Stimulated activated CD4-positive, alpha-beta T cell treated with anti-CD3 and anti-CD28 coated beads, TNF-alpha, amount 100 ng/mL, for 48 hours (primary cell): ENCODE measurements at regions not wholly inside any gene's neighbourhood (a gene's known extent, or its start where the extent isn't known, plus 50 kb on each side); places are given as distances from the start of the nearest gene placed in this dataset.
"Not testable (repeated sequence)": the region's sequence is repeated elsewhere in the genome, so short reads cannot be mapped to it uniquely, and the experiment has no call there.

ENCODE experiments used
- DNase-seq, 3 donors: peaks; one replicate each; pipeline ENCODE4 v3.0.0-alpha.2; 2020; ENCODE audit warnings: low read depth in 3 of 3

GRCh38 chr9:113705306-113705927, 170.7 kb upstream of the ZNF618 start:
- no peak for DNase-seq

- DNase-seq: no peak
Measured at GRCh38 chr9:113705928-113706519, 170.1 kb upstream of the ZNF618 start.

DNA sequence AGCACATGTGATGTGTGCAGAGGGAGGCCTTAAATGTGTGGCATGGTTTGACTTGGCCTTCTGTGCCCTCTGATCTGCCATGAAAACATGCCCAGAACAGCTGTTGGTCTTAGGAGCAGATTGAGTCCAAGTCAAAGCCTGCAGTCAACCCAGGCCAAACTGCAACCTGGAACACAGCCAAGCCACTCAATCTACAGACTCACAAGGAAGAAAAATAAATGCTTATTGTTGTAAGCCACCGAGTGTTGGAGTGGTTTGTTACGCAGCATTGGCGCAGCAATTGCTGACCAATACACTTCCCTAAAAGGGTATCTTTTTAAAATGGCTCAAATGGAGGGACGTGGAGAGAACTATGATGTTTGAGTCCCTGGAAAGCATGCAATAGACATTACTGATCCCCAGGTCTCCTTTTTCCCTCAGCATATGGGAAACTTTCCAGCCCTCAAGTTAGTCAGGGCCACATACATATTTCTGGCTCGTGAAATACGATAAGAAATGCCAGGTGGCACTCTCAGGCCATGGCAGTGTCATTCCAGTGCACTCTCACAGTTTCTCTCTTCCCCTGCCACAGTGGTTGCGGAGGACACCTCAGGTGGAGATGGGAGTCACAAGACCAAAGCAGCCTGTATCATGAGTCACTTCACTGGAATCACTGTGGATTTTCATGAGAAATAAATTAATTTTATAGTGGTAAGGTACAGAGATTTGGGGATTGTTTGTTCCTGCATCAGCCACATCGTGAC, 168.0 kb upstream of the ZNF618 start:
- no peak for DNase-seq

DNA sequence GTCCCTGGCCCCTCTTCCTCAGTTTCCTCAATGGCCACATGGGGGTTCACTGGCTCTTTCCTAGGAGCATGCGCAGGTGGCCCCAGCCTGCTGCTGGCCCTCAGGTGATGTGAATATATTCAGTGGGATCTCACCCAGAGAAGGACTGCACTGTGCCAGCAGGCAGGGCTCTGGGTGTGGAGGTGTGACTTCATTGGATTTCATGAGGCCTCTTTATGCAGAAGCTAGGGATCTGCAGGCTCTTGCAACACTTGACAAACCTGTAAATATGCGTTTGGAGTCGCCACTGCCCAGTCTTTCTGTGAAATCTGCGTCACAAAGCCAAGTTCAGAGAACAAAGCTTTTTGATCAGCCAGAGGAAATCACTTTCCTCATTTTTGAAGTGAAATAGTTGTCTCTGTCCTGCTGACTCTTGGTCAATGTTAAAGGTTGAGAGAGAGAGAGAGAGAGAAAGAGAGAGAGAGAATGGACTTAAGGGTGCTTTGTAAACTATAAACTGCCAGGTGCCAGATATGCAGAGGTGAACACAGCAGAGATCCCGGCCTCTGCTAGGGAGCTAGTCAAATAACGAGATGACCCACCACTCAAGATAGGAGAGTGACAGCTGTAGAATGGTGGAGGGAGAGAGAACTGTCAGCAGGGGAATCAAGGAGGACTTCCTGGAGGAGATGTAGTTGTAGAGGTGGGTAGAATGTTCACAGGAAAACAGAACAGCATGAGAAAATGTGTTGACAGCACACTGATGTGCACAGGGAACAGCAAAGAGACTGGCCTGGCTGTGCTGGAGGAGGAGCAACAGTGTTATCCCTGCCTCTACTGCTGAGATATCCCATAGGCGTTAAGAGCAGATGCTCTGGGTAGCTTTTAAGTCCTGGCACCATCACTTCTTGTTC, 167.0 kb upstream of the ZNF618 start:
- DNase-seq: no peak

GRCh38 chr9:113709721-113710120, 166.4 kb upstream of the ZNF618 start:
- no peak for DNase-seq

DNA sequence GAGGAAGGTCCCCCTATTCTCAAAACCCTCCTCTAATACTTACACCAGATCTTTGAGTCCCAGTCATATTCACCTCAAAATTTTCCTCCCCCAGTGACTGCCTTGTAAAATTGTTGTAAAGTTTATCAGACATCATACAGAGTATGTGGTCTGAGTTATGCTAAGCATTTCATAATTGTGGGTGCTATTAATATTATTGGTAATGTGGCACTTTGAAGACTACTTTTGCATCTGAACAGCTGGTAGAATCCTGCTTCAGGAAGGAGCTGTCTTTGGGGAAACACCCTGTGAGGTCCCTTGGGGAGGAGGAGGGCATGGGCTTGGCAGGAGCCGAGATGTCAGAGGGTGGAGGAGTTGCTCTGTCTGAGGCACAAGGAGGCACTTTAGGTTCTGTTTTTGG, 164.9 kb upstream of the ZNF618 start:
- DNase-seq: no peak

DNA sequence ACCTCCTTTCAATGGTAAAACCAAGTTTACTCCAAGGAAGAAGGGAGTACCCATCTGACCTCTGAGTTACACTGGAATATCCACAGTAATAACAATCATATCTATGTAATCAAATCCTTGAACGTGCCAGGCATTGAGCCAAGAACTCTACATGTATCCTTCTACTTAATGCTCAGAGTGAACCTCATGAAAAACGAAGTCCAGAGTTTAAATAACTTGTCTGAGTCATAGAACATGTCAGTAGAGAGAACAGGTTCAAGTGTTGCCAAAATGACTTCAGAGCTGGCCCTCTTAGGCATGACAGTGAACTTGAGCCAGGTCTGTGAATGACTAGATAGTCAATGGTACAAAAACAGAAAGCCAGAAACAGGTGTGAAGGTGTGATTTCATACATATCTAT, 164.1 kb upstream of the ZNF618 start:
- no peak for DNase-seq

GRCh38 chr9:113715086-113715485, 161.0 kb upstream of the ZNF618 start:
- no peak for DNase-seq

DNA sequence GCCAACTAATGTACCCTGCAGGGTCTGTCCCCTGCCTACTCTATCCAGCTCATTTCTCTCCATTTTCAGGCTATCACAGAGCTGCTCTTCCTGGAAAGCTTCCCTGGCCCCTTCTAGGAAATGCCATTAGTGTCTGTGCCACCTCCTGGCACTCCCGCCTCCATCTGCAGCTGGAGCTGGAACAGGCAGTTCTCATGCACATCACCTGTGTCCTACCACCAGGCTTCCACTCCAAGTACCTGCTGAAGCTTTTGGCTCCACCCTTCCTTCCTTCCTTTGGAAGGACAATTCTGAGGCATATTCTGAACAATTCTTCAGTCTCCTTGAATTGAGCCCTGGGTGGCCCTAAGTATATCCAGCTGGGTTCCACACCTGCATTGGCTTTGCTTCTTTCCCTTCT, 156.2 kb upstream of the ZNF618 start:
- no peak for DNase-seq

DNA sequence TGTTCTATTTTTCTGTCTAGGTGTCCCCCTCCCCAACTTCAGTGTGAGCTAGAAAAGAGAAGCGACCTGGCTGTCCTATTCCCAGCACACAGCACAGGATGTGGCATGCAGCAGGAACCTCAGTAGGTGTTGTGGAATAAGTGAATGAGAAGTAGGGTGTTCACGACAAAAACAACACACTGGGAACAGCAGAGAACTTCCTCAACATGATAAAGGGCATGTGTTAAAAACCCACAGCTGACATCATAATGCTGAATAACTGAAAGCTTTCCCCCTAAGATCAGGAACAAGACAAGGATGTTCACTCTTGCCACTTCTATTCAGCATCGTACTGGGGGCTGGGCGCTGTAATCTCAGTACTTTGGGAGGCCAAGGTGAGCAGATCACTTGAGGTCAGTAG, 155.6 kb upstream of the ZNF618 start:
- DNase-seq: no peak

- no peak for DNase-seq
Measured at GRCh38 chr9:113721856-113722255, 154.3 kb upstream of the ZNF618 start.

GRCh38 chr9:113724202-113724601, 151.9 kb upstream of the ZNF618 start:
- no peak for DNase-seq

- no peak for DNase-seq
Measured at GRCh38 chr9:113728989-113729388, 147.1 kb upstream of the ZNF618 start.

GRCh38 chr9:113734826-113735225, 141.3 kb upstream of the ZNF618 start:
- DNase-seq: no peak

- peak in 1 of 3 donors; percentile 10 for DNase-seq
Measured at GRCh38 chr9:113737517-113738271, 138.4 kb upstream of the ZNF618 start.

- no peak for DNase-seq
Measured at GRCh38 chr9:113738496-113738892, 137.6 kb upstream of the ZNF618 start.

- no peak for DNase-seq
Measured at GRCh38 chr9:113738893-113739604, 137.1 kb upstream of the ZNF618 start.

GRCh38 chr9:113739605-113740507, 136.3 kb upstream of the ZNF618 start:
- not testable (repeated sequence) for DNase-seq
